ENCODE measurements at regions not wholly inside any gene's neighbourhood (a gene's known extent, or its start where the extent isn't known, plus 50 kb on each side); places are given as distances from the start of the nearest gene placed in this dataset.
"Not testable (repeated sequence)": the region's sequence is repeated elsewhere in the genome, so short reads cannot be mapped to it uniquely, and the experiment has no call there.

- DNase-seq: no peak
Measured at GRCh38 chr12:78269620-78270019, 438.9 kb downstream of the NAV3 start.

- no peak for DNase-seq
Measured at GRCh38 chr12:78271546-78271945, 440.9 kb downstream of the NAV3 start.

- no peak for DNase-seq
Measured at GRCh38 chr12:78275886-78276285, 445.2 kb downstream of the NAV3 start.

DNA sequence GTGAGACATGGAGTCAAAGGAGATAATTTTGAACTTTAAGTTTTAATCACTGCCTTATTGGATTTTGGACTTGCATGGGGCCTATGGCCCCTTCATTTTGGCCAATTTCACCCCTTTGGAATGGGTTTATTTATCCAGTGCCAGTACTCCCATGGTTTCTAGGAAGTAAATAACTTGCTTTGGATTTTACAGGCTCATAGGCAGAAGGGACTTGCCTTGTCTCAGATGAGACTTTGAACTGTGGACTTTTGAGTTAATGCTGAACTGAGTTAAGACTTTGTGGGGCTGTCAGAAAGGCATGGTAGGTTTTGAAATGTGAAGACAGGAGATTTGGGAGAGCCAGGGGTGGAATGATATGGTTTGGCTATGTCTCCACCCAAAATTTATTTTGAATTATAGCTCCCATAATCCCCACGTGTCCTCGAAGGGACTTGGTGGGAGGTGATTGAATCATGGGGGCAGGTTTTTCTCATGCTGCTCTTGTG, 448.1 kb downstream of the NAV3 start:
- DNase-seq: no peak

DNA sequence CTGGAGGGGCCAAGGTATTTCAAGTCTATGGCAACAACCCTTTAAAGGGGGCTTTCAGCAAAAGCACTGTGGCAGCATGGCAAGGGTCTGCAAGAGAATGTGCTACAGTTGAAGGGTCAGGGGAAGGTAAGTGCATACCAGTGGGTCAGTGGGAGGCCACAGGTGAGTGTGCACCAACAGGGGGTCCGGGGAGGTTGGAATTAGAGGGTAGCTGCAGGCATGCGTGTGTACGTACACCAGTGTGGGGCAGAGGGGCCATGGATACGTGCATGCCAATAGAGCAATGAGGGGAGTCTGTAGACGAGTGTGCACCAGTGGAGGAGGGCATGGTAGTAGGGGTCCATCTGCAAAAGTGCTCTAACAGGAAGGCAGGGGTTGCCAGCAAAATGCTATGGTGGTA, 448.9 kb downstream of the NAV3 start:
- no peak for DNase-seq

GRCh38 chr12:78281102-78281501, 450.4 kb downstream of the NAV3 start:
- DNase-seq: not testable (repeated sequence)

DNA sequence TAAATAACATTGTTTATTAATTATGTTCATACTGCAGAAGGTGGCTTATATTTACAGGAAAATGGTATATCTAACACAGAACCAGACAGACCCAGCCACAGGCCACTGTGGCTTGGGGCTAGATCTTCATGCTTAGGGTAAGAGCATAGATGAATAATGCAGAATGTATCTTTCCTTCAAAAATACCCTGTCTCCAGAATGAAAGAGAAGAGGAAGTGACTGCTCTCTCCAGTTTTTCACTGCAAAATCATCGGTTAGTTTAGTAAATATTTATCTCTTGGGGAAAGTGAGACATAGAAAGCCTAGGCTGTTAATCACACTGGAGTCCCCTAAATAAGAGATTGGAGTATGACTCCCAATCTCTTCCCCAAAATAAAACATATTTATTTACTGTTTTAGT, 453.7 kb downstream of the NAV3 start:
- no peak for DNase-seq

GRCh38 chr12:78290606-78291345, 460.1 kb downstream of the NAV3 start:
- DNase-seq: no peak

DNA sequence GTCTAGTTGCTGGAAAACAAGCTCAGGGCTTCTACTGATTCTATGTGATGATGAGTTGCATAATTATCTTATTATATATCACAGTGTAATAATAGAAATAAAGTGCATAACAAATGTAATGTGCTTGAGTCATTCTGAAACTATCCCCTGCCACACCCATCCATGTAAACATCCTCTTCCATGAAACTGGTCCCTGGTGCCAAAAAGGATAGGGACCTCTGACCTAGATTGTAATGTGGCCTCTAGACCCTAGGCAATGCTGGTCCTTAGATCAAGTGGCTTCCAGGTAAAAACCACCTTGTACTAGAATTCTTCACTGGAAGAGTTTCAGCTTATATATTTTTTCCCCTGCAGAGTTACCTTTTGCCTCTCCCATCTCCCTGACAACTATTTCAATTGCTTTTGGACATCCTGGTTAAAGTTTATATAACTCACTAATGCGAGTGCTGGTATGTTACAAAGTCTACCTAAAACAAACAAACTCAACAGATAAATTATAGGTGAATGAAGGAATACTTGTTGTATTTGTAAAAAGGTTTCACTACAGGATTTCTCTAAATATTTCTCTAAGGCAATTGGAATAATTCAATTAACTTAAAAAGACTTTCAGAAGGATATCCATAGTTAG, 462.5 kb downstream of the NAV3 start:
- no peak for DNase-seq

GRCh38 chr12:78301282-78301681, 470.6 kb downstream of the NAV3 start:
- DNase-seq: not testable (repeated sequence)

DNA sequence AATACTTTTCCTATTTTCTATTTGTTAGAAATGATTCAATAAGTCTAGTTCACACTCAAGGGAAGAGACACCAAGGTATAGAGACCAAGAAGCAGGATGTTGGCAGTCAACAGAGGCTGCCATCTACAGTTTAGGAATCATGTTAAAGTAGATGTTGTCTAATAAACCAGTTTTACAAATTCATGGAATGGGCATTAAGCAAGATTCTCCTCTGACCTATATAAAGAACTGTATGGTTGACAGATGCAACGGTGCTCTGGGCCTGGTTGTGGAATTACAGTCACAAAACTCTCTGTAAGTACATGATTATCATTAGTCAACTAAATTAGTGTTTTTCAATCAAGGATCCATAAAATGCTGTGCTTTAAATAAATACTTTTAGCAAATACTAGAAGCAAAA, 475.1 kb downstream of the NAV3 start:
- no peak for DNase-seq

- DNase-seq: no peak
Measured at GRCh38 chr12:78306236-78306635, 475.5 kb downstream of the NAV3 start.

DNA sequence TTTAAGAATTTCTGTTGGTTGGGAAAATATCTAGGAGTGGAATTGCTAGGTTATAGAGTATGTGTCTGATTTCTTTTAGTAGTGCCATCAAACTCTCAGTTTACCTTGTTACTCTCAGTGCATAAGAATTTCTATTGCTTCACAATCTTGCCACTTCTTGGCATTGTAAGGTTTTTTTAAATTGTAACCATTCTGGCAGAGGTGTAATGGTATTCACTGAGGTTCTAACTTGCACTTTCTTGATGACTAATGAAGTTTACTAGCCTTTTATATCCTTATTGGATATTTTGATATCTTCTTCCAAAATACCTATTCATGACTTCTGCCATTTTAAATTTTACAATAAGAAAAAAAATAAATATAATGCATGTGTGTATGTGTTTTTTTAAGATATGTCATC, 478.0 kb downstream of the NAV3 start:
- no peak for DNase-seq

- no peak for DNase-seq
Measured at GRCh38 chr12:78315028-78315427, 484.3 kb downstream of the NAV3 start.

DNA sequence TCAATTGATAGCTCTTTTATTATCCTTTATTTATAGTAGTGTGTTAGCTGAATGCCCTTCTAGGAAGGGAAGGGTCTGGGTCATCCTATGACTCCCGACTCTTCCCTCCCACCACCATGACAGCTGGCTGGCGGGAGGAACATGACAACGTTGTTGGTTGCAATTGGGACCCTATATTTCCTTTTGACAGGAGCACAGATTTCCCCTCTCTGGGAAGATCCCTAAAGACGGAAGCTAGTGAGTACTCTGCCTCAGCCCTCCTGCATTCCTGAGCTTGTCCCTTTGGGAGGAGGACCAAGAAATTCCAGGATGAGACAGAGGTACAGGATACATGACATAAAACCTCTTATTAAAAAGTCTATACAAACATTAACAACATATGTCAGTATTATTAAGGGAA, 485.4 kb downstream of the NAV3 start:
- no peak for DNase-seq

- no peak for DNase-seq
Measured at GRCh38 chr12:78316631-78317468, 486.2 kb downstream of the NAV3 start.

DNA sequence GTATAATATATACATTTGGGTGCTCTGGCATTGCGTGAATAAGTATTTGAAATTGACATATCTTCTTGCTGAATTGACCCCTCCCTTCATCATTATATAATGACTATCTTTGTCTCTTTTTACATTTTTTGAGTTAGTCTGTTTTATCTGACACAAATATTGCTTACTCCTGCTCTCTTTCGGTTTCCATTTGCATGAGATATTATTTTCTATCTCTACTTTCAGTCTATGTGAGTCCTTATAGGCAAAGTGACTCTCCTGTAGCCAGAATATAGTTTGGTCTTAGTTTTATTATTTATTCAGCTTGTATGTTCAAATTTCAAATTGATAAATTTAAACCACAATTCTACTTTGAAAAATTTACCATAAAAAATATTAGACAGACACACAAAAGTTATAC, 491.0 kb downstream of the NAV3 start:
- no peak for DNase-seq

GRCh38 chr12:78323226-78323625, 492.5 kb downstream of the NAV3 start:
- no peak for DNase-seq

- DNase-seq: no peak
Measured at GRCh38 chr12:78324234-78324633, 493.5 kb downstream of the NAV3 start.

DNA sequence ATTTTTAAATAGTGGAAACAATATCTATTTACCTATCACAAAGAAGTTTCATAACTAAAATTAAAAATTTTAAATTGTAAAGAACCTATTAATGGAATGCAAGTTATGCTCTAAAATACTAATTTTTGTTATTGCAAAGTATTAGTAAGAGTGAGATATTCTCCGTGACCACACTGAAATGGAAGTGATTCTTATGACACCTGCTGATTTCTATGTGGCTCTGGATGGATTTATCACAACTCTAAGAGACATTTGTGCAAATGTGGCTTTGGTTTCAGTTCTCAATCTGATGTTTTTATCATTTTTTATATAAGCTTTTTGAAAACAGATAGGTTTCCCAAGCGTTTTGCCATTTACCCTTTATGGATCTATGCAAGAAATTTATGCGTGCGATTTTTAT, 497.8 kb downstream of the NAV3 start:
- DNase-seq: no peak

GRCh38 chr12:78330131-78330530, 499.4 kb downstream of the NAV3 start:
- DNase-seq: no peak

DNA sequence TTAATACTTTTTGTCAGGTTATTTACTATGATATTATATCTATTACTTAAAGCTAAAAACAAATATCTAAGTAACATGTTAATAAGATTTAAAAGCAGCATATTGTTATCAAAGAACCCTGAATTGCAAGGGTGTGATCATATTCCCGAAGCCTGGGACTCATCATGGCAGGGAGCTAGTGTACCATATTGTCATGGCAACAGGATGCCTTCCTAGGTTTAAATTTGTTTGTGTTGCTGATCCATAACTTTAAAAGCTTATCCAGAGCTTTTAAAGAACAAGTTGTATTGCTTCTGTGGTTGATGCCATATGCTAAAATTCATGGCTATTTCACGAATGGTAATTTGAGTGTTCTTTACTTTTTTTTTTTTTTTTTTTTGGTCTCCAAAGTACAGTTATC, 500.5 kb downstream of the NAV3 start:
- DNase-seq: no peak

DNA sequence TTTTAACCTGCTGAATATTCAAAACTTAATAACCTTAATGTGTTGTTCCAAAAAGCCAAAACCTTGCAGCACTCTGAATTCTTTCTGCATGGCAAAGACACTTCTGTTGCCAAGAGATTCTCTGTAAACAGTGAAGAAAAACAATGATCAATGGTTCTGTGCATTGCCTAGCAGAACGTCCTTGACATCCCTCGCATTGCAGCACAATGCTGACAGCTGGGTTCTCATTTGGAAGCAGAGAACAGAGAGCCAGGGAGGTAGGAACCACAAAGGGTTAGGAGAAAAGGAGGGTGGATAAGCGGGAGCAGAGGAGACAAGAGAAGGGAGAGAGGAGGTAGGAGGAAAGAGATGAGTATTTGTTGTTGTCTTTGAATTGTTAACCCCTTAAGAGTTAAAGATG, 501.1 kb downstream of the NAV3 start:
- no peak for DNase-seq
